HepG2 (cell line): ENCODE measurements at regions not wholly inside any gene's neighbourhood (a gene's known extent, or its start where the extent isn't known, plus 50 kb on each side); places are given as distances from the start of the nearest gene placed in this dataset.

Source experiments
- ATAC-seq: fragments of 200-7000 bp; cut with Tn5 transposase; 3 replicates; pipeline ENCODE4 v1.9.1; 2020; ENCODE audit warnings: mild to moderate bottlenecking, moderate library complexity
- BruUV-seq: library from RNA; stranded (reverse); fragments of 400-500 nt; replicated peaks from 2 replicates; lab custom pipeline; 2021; lab: Mats Ljungman, UMichigan
- CTCF ChIA-PET: fragments of 300-600 bp; formaldehyde crosslinking; extraction: SDS; loops from one replicate; lab custom pipeline; 2021; ENCODE audit warnings: low total read pairs, inconsistent platforms, low intra/inter-chr PET ratio; lab: Yijun Ruan, JAX
- POLR2A ChIA-PET: fragments of 350-600 bp; sonication (Branson Sonifier 250); formaldehyde crosslinking; loops from one replicate; lab custom pipeline; 2020; ENCODE audit warnings: antibody characterized with exemption, inconsistent platforms; lab: Yijun Ruan, JAX
- DNase-seq: peaks from one replicate; pipeline ENCODE4 v3.0.0-alpha.2; 2015; ENCODE audit warnings: low spot score
- FAIRE-seq: peaks from 3 replicates; lab custom pipeline; 2011; peaks lifted over from hg19 to GRCh38; lab: Jason Lieb, UNC
- H2AFZ ChIP-seq: one replicate; pipeline ENCODE4 v1.6.1; 2011; ENCODE audit warnings: low read length, inconsistent platforms
- H3K27ac ChIP-seq: fragments of 300-600 bp; 3 replicates; pipeline ENCODE4 v1.8.0; 2011; ENCODE audit warnings: mixed run types, mild to moderate bottlenecking, mixed read lengths, low read length, inconsistent platforms; ENCODE audit not compliant: insufficient read depth; ENCODE audit errors: extremely low read length
- H3K27me3 ChIP-seq, 2 experiments: fragments of 200-600 bp in 1 of 2; 2 replicates in 1 of 2; 3 replicates in 1 of 2; pipeline versions ENCODE4 v1.6.0 to v1.8.0; 2011; ENCODE audit warnings: low read length in 2 of 2, mild to moderate bottlenecking in 2 of 2, moderate library complexity in 2 of 2, inconsistent platforms in 1 of 2; ENCODE audit not compliant: insufficient read depth in 2 of 2, control insufficient read depth in 1 of 2
- H3K36me3 ChIP-seq, 2 experiments: fragments of 200-600 bp in 1 of 2; replicated peaks in 1 of 2; 2 replicates in 1 of 2; 3 replicates in 1 of 2; pipeline versions ENCODE4 v1.5.1 to v1.8.0; 2011; ENCODE audit warnings: low read length in 2 of 2, inconsistent platforms in 1 of 2; ENCODE audit not compliant: insufficient read depth in 2 of 2, control insufficient read depth in 1 of 2
- H3K4me1 ChIP-seq: 2 replicates; pipeline ENCODE4 v1.5.1; 2012; ENCODE audit warnings: low read length, inconsistent platforms; ENCODE audit not compliant: insufficient read depth
- H3K4me2 ChIP-seq: 2 replicates; pipeline ENCODE4 v1.6.0; 2011; ENCODE audit warnings: low read depth, low read length, inconsistent platforms
- H3K4me3 ChIP-seq, 3 experiments: fragments of 200-600 bp in 1 of 3; sonication (generic), shearing (Covaris generic) in 1 of 3; replicated peaks in 1 of 3; 2 replicates each; pipeline ENCODE4 v1.5.1; 2011 to 2016; ENCODE audit warnings: low read length in 3 of 3, inconsistent platforms in 2 of 3, low read depth in 2 of 3, mild to moderate bottlenecking in 2 of 3, control low read depth in 1 of 3, mixed read lengths in 1 of 3; ENCODE audit not compliant: insufficient read depth in 1 of 3
- H3K79me2 ChIP-seq: one replicate; pipeline ENCODE4 v1.6.1; 2011; ENCODE audit warnings: low read length, inconsistent platforms; ENCODE audit not compliant: insufficient read depth
- H3K9ac ChIP-seq: 2 replicates; pipeline ENCODE4 v1.6.0; 2011; ENCODE audit warnings: mild to moderate bottlenecking, low read depth, low read length, inconsistent platforms; ENCODE audit not compliant: insufficient read depth
- H3K9me3 ChIP-seq: 2 replicates; pipeline ENCODE4 v1.5.1; 2012; ENCODE audit warnings: mild to moderate bottlenecking, low read length
- H4K20me1 ChIP-seq: 2 replicates; pipeline ENCODE4 v1.6.0; 2011; ENCODE audit warnings: inconsistent platforms, mild to moderate bottlenecking, low read length, moderate library complexity; ENCODE audit not compliant: insufficient read depth
- CAMTA2 ChIP-seq: sonication (generic); formaldehyde crosslinking; IDR thresholded peaks from 2 replicates; pipeline ENCODE4 v1.4.0; 2020; ENCODE audit warnings: mild to moderate bottlenecking, missing genetic modification reagents, borderline replicate concordance
- CENPT ChIP-seq: sonication (generic); formaldehyde crosslinking; IDR thresholded peaks from 2 replicates; pipeline ENCODE4 v1.8.0; 2022; ENCODE audit warnings: low read depth, mild to moderate bottlenecking, moderate library complexity, missing genetic modification reagents
- ELF3 ChIP-seq: IDR thresholded peaks from 2 replicates; pipeline ENCODE4 v1.6.1; 2016; ENCODE audit warnings: missing genetic modification reagents, missing compliant biosample characterization
- IKZF1 ChIP-seq: fragments of 450-650 bp; IDR thresholded peaks from 2 replicates; pipeline ENCODE4 v1.7.1; 2016
- JUND ChIP-seq: sonication (generic); formaldehyde crosslinking; IDR thresholded peaks from 2 replicates; pipeline ENCODE4 v1.8.0; 2022; ENCODE audit warnings: mild to moderate bottlenecking, missing genetic modification reagents
- SOX13 ChIP-seq, 3 experiments: fragments of 450-650 bp in 1 of 3; sonication (generic) in 1 of 3; formaldehyde crosslinking in 1 of 3; IDR thresholded peaks in 2 of 3; conservative IDR thresholded peaks in 1 of 3; 2 replicates each; pipeline versions ENCODE4 v1.5.0 to v1.6.1; 2016 to 2020; ENCODE audit warnings: antibody characterized with exemption in 1 of 3, mild to moderate bottlenecking in 1 of 3, missing compliant biosample characterization in 1 of 3, missing genetic modification reagents in 1 of 3, moderate library complexity in 1 of 3
- SP5 ChIP-seq: IDR thresholded peaks from 2 replicates; pipeline ENCODE4 v1.6.1; 2016; ENCODE audit warnings: low read depth, borderline replicate concordance
- TBP ChIP-seq: sonication (generic); formaldehyde crosslinking; IDR thresholded peaks from 2 replicates; pipeline ENCODE4 v1.5.0; 2020; ENCODE audit warnings: missing genetic modification reagents
- YEATS2 ChIP-seq: sonication (generic); formaldehyde crosslinking; IDR thresholded peaks from 2 replicates; pipeline ENCODE4 v1.4.0; 2020; ENCODE audit warnings: missing genetic modification reagents, borderline replicate concordance
- WGBS: methylation state at CpG from one replicate; pipeline ENCODE4 v1.1.6; 2017; ENCODE audit warnings: low lambda C conversion rate; 5-methylcytosine and 5-hydroxymethylcytosine counted together
- in situ Hi-C: cut with HindIII; loops from 2 replicates; pipeline ENCODE4 v1.10.0; 2017; ENCODE audit warnings: low pct_unique_long_range_greater_than_20kb; ENCODE audit not compliant: extremely low pct_ligation_motif_present
- intact Hi-C: fragments of 100-400 bp; cut with micrococcal nuclease; formaldehyde crosslinking; loops from one replicate; pipeline ENCODE4 v1.10.0; 2022; ENCODE audit not compliant: unreplicated experiment
- TF ChIP-seq, protein P1 (sequence below): IDR thresholded peaks from 2 replicates; pipeline ENCODE4 v1.6.1; 2016; ENCODE audit warnings: low read depth, borderline replicate concordance
- TF ChIP-seq, protein P2 (sequence below): IDR thresholded peaks from 2 replicates; pipeline ENCODE4 v1.6.1; 2016; ENCODE audit warnings: low read depth, control low read depth
- TF ChIP-seq, protein P3 (sequence below): sonication (generic); formaldehyde crosslinking; IDR thresholded peaks from 2 replicates; pipeline ENCODE4 v1.5.1; 2020; ENCODE audit warnings: mild to moderate bottlenecking, missing genetic modification reagents, borderline replicate concordance

DNA sequence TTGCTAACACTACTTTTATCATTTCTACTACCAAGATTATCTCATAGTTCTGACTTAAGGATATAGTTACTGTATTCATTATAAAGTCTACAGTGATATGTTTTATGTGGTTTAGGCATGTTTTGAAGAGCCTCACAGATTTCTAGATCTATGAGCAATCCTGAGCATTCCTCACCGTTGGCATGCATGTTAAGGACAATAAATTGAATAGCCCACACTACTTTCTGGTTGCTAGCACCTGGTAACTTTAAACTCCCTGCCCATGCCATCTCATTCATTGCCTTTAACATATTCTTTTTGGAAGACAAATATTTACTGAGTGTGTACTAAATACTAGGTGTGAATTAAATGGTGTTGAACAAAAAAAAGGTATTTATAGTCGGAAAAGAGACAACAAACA lies 868.1 kb upstream of the CDH9 start:
- DNase-seq = no peak
- intact Hi-C loops (no loop called here), in situ Hi-C loops (no loop called here)
- H3K4me3 ChIP-seq = no peak overlapping the region
- TF ChIP-seq, protein P1, sequence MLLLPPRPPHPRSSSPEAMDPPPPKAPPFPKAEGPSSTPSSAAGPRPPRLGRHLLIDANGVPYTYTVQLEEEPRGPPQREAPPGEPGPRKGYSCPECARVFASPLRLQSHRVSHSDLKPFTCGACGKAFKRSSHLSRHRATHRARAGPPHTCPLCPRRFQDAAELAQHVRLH = no peak
- no peak for TF ChIP-seq YEATS2 (CRISPR knock-in tag)
- no peak for TF ChIP-seq TBP (CRISPR knock-in tag)
- TF ChIP-seq, protein P2, sequence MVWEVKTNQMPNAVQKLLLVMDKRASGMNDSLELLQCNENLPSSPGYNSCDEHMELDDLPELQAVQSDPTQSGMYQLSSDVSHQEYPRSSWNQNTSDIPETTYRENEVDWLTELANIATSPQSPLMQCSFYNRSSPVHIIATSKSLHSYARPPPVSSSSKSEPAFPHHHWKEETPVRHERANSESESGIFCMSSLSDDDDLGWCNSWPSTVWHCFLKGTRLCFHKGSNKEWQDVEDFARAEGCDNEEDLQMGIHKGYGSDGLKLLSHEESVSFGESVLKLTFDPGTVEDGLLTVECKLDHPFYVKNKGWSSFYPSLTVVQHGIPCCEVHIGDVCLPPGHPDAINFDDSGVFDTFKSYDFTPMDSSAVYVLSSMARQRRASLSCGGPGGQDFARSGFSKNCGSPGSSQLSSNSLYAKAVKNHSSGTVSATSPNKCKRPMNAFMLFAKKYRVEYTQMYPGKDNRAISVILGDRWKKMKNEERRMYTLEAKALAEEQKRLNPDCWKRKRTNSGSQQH (CRISPR knock-in tag) = no peak
- no peaks in the 10 kb centered on the region; a peak in 1 of 5 replicates for H3K27me3 ChIP-seq
- H3K79me2 ChIP-seq = no peaks in the 10 kb centered on the region
- ChIA-PET POLR2A (no interaction called here), CTCF (no interaction called here)
- H2AFZ ChIP-seq = no peak overlapping the region
- no peaks in the 10 kb centered on the region for H3K36me3 ChIP-seq
- H3K4me2 ChIP-seq = no peak overlapping the region
- no peaks in the 10 kb centered on the region for H3K4me1 ChIP-seq
- H4K20me1 ChIP-seq = no peaks in the 10 kb centered on the region
- H3K9me3 ChIP-seq = peaks cover 4% of the 10 kb centered on the region; the same call in 1 of the 2 replicates
- WGBS = 3% methylated on average over 2 of the region's 2 CpGs
- no peak overlapping the region for H3K9ac ChIP-seq
- ATAC-seq = no peak
- BruUV-seq = no TSS peak
- H3K27ac ChIP-seq = no peak overlapping the region
- FAIRE-seq = no peak

GRCh38 chr5:27900761-27901160 lies 862.4 kb upstream of the CDH9 start:
- Histone ChIP-seq H3K4me2 (no peak overlapping the region), H4K20me1 (no peaks in the 10 kb centered on the region), H3K9ac (no peak overlapping the region), H3K4me3 (no peak overlapping the region), H3K27ac (no peak overlapping the region), H3K4me1 (no peaks in the 10 kb centered on the region), H2AFZ (no peak overlapping the region), H3K27me3 (no peaks in the 10 kb centered on the region; a peak in 1 of 5 replicates), H3K36me3 (no peaks in the 10 kb centered on the region), H3K9me3 (peaks cover 19% of the 10 kb centered on the region; the same call in 1 of the 2 replicates), H3K79me2 (no peaks in the 10 kb centered on the region)
- FAIRE-seq (no peak), DNase-seq (no peak), ATAC-seq (no peak)
- no TSS peak for BruUV-seq
- intact Hi-C loops (no loop called here), in situ Hi-C loops (no loop called here)
- WGBS = 0% methylated on average over 3 of the region's 3 CpGs
- POLR2A ChIA-PET = no interaction called here
- CTCF ChIA-PET = no interaction called here
- no peak for TF ChIP-seq JUND (CRISPR knock-in tag)
- TF ChIP-seq SOX13 (IDR thresholded peaks at IDR 0.05) = no peak
- no peak for TF ChIP-seq SOX13 (CRISPR knock-in tag; conservative IDR thresholded peaks at IDR 0.05 in 1 of 2, IDR thresholded peaks at IDR 0.05 in 1 of 2)
- TF ChIP-seq, protein P3, sequence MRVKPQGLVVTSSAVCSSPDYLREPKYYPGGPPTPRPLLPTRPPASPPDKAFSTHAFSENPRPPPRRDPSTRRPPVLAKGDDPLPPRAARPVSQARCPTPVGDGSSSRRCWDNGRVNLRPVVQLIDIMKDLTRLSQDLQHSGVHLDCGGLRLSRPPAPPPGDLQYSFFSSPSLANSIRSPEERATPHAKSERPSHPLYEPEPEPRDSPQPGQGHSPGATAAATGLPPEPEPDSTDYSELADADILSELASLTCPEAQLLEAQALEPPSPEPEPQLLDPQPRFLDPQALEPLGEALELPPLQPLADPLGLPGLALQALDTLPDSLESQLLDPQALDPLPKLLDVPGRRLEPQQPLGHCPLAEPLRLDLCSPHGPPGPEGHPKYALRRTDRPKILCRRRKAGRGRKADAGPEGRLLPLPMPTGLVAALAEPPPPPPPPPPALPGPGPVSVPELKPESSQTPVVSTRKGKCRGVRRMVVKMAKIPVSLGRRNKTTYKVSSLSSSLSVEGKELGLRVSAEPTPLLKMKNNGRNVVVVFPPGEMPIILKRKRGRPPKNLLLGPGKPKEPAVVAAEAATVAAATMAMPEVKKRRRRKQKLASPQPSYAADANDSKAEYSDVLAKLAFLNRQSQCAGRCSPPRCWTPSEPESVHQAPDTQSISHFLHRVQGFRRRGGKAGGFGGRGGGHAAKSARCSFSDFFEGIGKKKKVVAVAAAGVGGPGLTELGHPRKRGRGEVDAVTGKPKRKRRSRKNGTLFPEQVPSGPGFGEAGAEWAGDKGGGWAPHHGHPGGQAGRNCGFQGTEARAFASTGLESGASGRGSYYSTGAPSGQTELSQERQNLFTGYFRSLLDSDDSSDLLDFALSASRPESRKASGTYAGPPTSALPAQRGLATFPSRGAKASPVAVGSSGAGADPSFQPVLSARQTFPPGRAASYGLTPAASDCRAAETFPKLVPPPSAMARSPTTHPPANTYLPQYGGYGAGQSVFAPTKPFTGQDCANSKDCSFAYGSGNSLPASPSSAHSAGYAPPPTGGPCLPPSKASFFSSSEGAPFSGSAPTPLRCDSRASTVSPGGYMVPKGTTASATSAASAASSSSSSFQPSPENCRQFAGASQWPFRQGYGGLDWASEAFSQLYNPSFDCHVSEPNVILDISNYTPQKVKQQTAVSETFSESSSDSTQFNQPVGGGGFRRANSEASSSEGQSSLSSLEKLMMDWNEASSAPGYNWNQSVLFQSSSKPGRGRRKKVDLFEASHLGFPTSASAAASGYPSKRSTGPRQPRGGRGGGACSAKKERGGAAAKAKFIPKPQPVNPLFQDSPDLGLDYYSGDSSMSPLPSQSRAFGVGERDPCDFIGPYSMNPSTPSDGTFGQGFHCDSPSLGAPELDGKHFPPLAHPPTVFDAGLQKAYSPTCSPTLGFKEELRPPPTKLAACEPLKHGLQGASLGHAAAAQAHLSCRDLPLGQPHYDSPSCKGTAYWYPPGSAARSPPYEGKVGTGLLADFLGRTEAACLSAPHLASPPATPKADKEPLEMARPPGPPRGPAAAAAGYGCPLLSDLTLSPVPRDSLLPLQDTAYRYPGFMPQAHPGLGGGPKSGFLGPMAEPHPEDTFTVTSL (CRISPR knock-in tag) = no peak
- no peak for TF ChIP-seq SP5 (CRISPR knock-in tag)
- no peak for TF ChIP-seq CENPT (CRISPR knock-in tag)
- no peak for TF ChIP-seq ELF3 (CRISPR knock-in tag)
- no peak for TF ChIP-seq IKZF1
- TF ChIP-seq CAMTA2 (CRISPR knock-in tag) = no peak
